Stimulated activated CD4-positive, alpha-beta T cell treated with anti-CD3 and anti-CD28 coated beads, TNF-alpha, amount 100 ng/mL, for 24 hours (primary cell): ENCODE measurements at regions not wholly inside any gene's neighbourhood (a gene's known extent, or its start where the extent isn't known, plus 50 kb on each side); places are given as distances from the start of the nearest gene placed in this dataset.
A peak's percentile ranks its signal among the peaks of the same experiment; 100 is the strongest.
"Not testable (repeated sequence)": the region's sequence is repeated elsewhere in the genome, so short reads cannot be mapped to it uniquely, and the experiment has no call there.

Experiments
- DNase-seq, 3 experiments: peaks; one replicate each; pipeline ENCODE4 v3.0.0-alpha.2; 2020; ENCODE audit warnings: low read depth in 3 of 3

DNA sequence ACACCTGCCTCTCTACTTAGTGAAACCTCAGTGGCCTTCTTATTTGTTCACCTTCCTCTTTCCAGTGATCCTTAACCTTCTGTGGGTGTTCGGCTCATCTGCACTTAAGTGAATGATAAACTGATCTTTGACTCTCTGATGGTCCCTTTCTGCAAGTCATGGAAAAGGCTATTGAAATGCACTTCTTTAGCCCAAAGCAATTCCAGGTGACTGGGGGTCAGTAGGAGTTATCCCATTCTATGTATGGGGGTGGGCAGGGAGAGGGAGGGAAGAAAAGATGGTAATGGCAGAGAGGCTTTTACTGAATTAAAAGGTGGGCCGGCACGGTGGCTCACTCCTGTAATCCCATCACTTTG lies 170.8 kb downstream of the RGS9 start:
- DNase-seq, result no peak

- DNase-seq, result no peak
Measured at GRCh38 chr17:65307081-65307960, 170.2 kb downstream of the RGS9 start.

GRCh38 chr17:65305778-65306177 lies 168.6 kb downstream of the RGS9 start:
- DNase-seq, result no peak

DNA sequence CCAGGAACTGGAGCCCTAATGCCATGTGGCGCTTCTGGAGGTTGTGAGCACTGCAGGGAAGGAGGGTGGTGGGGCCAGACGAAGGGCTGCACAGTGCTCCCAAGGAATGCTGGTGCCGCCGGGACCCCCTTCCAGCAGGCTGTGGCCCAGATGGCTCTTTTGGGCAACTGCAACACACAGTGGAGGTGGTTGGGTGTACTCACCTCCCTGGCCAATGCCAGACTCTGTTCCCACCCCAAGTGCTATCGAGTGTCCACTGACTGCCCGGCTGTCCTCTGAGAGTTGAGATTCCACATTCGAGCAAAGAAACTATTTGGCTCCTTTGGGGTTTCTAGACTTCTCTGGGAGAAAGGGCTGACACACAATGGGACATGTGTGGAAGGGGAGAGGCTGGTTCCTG lies 167.9 kb downstream of the RGS9 start:
- no peak for DNase-seq

DNA sequence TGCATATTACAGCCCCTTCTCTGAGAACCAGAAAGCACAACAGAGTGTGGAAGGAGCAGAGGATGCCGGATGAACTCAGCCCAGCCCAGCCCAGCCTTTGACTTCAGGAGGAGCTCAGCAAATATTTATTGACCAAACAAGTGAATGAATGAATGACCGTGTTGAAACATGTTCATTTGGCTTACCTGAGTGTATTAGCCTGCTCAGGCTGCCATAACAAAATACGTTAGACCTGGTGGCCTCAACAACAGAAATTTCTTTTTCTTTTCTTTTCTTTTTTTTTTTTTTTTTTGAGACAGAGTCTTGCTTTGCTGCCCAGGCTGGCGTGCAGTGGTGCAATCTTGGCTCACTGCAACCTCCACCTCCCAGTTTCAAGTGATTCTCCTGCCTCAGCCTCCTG lies 164.7 kb downstream of the RGS9 start:
- DNase-seq, result not testable (repeated sequence)

GRCh38 chr17:65301184-65301583 lies 164.0 kb downstream of the RGS9 start:
- no peak for DNase-seq

GRCh38 chr17:65297916-65298315 lies 160.7 kb downstream of the RGS9 start:
- no peak for DNase-seq

DNA sequence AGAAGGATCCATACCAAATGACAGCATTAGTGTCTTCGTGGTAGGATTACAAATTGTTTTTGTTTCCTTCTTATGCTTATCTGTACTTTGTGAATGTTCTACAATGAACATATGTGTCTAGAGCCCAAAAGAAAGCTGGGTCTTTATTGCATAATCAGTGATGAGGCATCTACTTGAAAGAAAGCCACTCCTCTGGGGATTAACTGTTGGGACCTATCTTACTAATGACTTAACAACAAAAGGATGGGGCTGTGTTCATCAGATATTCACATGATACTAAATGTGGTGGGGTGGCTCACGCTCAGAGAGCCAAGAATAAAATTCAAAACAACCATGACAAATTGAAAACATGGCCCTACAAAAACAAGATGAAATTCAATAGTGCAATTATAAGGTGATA lies 160.2 kb downstream of the RGS9 start:
- no peak for DNase-seq

- DNase-seq, result peak; percentile 28 to 58 (median 39)
Measured at GRCh38 chr17:65294181-65294719, 157.1 kb downstream of the RGS9 start.

- no peak for DNase-seq
Measured at GRCh38 chr17:65293584-65294180, 156.5 kb downstream of the RGS9 start.

- DNase-seq, result no peak
Measured at GRCh38 chr17:65292430-65292829, 155.3 kb downstream of the RGS9 start.

DNA sequence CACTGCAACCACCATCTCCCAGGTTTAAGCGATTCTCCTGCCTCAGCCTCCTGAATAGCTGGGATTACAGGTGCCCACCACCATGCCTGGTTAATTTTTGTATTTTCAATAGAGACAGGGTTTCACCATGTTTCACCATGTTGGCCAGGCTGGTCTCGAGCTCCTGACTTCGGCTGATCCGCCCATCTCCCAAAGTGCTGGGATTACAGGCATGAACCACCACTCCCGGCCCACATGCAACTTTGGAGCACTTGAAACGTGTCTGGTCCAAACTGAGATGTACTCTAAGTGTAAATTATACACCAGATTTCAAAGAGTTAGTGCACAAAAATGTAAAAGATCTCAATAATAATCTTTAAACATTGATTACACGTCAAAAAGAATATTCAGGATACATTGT lies 154.1 kb downstream of the RGS9 start:
- DNase-seq, result not testable (repeated sequence)

GRCh38 chr17:65290616-65291015 lies 153.4 kb downstream of the RGS9 start:
- no peak for DNase-seq

GRCh38 chr17:65290056-65290455 lies 152.9 kb downstream of the RGS9 start:
- no peak for DNase-seq

DNA sequence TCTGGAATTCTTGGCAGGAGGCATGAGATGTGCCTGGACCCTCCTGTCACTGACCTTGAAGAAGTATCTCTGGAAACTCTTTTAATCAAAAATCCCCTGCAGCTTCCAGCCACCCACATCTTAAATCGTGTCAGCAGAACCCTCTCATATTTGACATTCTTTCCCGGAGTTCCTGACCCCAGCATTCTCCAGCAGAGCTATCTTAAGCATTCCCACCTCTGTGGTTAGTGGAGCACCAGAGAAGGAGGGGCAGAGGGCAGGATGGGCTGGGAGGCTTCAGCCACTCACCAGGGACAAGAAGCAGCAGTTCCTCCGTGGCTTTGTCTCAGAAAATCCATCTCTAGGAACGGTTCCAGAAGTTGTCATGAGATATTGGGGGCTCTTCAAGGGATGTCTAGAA lies 149.9 kb downstream of the RGS9 start:
- no peak for DNase-seq

DNA sequence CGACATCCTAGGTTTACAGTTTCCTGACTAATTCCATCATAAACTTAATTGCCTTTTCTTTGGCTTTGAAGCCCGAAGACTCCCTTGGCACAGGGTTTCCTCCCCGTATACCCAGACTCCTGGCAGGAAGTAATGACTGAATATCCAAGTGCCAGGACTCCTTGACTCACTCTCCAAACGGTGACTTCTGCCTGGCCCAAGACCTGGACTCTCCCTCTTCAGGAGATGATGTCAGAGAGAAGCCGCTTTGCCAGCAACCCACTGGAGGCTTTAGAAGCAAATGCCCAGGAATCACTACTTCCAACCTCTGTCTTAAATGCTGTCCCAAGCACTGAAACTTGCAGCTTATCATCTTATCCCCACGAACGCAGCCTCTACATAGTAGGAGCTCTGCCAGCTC lies 146.5 kb downstream of the RGS9 start:
- no peak for DNase-seq

- DNase-seq, result no peak
Measured at GRCh38 chr17:65279456-65279855, 142.3 kb downstream of the RGS9 start.

GRCh38 chr17:65278820-65279184 lies 141.6 kb downstream of the RGS9 start:
- DNase-seq, result no peak

DNA sequence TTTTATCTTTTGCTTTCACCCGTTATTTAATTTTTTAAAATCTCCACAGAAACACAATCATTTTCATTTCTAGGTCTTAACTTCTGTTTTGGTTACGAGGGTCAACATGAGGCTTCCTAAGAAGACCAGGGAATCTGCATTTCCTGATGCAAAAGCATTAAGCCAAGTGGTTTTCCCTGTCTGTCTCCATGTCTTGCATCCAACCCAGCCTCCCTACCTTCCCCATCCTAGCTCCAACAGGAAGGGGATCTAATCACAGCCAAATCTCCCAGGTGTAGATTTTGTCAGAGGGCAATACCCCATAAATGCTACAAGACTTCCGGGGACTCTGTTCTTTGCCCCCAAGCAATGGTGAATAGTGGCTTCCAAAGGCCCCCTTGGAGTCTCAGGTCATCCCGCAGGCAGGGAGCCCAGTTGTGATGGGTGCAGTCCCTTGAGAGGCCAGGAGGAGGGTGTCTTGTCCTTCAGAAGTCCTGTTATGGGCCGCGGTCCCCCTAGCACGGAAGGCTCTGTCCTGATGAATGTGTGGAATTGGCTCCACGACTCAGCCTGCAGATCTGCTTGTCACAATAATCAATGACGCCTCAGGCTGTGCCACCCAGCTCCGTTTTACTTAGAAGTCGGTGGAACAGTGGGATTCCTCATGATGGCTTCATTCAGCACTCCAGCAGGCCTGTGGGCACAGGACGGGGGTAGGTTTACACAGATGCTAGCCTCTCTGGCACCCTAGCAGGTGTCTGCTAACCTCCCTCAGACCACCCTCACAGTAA lies 141.1 kb downstream of the RGS9 start:
- DNase-seq, result peak in 1 of 3 experiments; percentile 18

DNA sequence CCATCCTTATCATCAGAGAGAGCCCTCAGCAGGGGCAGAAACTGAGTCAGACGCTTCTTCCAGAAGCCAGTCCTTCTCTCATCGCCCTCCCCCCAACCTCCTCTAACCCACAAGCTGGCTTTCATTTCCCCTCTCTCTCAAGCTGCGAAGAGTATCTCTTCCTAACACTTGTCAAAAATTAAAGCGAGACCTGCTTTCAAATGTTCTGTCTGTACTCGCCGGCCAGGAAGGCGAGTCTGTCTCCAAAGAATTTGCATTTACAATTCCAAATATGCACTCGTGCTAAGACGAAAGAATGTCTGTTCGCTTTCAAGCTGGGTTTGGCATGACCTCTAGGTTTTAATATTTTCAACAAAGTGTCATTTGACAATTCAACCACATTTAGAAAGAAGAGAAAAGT lies 140.4 kb downstream of the RGS9 start:
- no peak for DNase-seq
